Fibroblast of upper back skin (primary cell): ENCODE measurements at regions not wholly inside any gene's neighbourhood (a gene's known extent, or its start where the extent isn't known, plus 50 kb on each side); places are given as distances from the start of the nearest gene placed in this dataset.
"Not testable (repeated sequence)": the region's sequence is repeated elsewhere in the genome, so short reads cannot be mapped to it uniquely, and the experiment has no call there.

Experiments
- DNase-seq: peaks from one replicate; pipeline ENCODE4 v3.0.0-alpha.2; 2013

GRCh38 chr4:28443801-28444412 is 1583.3 kb downstream of the STIM2 start:
- peak; percentile 58 for DNase-seq

- peak; percentile 50 for DNase-seq
These were observed 1584.3 kb downstream of the STIM2 start for GRCh38 chr4:28444886-28445496.

GRCh38 chr4:28449085-28449484 is 1588.4 kb downstream of the STIM2 start:
- DNase-seq = no peak

- no peak for DNase-seq
These were observed 1590.7 kb downstream of the STIM2 start for GRCh38 chr4:28451346-28451745.

- DNase-seq = peak; percentile 37
These were observed 1602.4 kb downstream of the STIM2 start for GRCh38 chr4:28462766-28463700.

- no peak for DNase-seq
These were observed 1604.2 kb downstream of the STIM2 start for GRCh38 chr4:28464823-28465222.

GRCh38 chr4:28466886-28467285 is 1606.2 kb downstream of the STIM2 start:
- not testable (repeated sequence) for DNase-seq

- DNase-seq = no peak
These were observed 1608.7 kb downstream of the STIM2 start for GRCh38 chr4:28469387-28469786.

GRCh38 chr4:28469886-28470285 is 1609.2 kb downstream of the STIM2 start:
- peak; percentile 14 for DNase-seq

- no peak for DNase-seq
These were observed 1614.7 kb downstream of the STIM2 start for GRCh38 chr4:28475381-28475780.

GRCh38 chr4:28479666-28480065 is 1619.0 kb downstream of the STIM2 start:
- DNase-seq = no peak

- no peak for DNase-seq
These were observed 1620.9 kb downstream of the STIM2 start for GRCh38 chr4:28481565-28481964.

- DNase-seq = no peak
These were observed 1622.1 kb downstream of the STIM2 start for GRCh38 chr4:28482580-28483270.

- DNase-seq = no peak
These were observed 1627.4 kb downstream of the STIM2 start for GRCh38 chr4:28488021-28488420.

- peak; percentile 18 for DNase-seq
These were observed 1630.0 kb downstream of the STIM2 start for GRCh38 chr4:28490669-28491068.

GRCh38 chr4:28505064-28505463 is 1644.4 kb downstream of the STIM2 start:
- no peak for DNase-seq

- no peak for DNase-seq
These were observed 1648.0 kb downstream of the STIM2 start for GRCh38 chr4:28508636-28509035.

- not testable (repeated sequence) for DNase-seq
These were observed 1654.1 kb downstream of the STIM2 start for GRCh38 chr4:28514766-28515165.

GRCh38 chr4:28518561-28519165 is 1658.0 kb downstream of the STIM2 start:
- DNase-seq = peak; percentile 52

- DNase-seq = no peak
These were observed 1663.1 kb downstream of the STIM2 start for GRCh38 chr4:28523681-28524190.

GRCh38 chr4:28536124-28536523 is 1675.5 kb downstream of the STIM2 start:
- DNase-seq = no peak

GRCh38 chr4:28545986-28546385 is 1685.3 kb downstream of the STIM2 start:
- DNase-seq = no peak
